ENCODE measurements at regions not wholly inside any gene's neighbourhood (a gene's known extent, or its start where the extent isn't known, plus 50 kb on each side); places are given as distances from the start of the nearest gene placed in this dataset.

DNA sequence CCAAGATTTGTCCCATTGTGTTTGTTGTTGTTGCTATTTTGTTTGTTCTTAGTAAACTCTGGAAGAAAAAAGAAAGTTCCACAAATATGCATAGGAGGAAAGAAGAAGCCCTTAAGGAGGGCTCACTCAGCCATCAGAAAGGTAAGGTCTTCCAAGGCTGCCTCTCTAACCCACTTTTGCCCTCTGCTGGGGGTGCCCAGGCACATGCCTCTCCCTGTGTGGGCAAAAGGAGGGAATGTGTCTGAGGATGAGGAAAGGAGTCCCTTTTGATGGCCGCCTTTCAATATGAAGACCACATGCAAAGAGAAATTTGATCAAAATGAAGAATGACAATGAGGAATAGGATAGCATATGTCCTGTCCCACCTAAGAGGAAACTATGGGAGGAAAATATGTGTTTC is 248.2 kb upstream of the POU3F2 start:
- no peak for DNase-seq (ENCODE audit: low read depth, low spot score)
- in situ Hi-C loops (cut with MboI), result no loop called here
- Histone ChIP-seq H3K9me3 (replicated peaks; ENCODE audit: control insufficient read depth, insufficient read depth, low read length) (no peaks in the 10 kb centered on the region), H3K4me1 (ENCODE audit: control insufficient read depth, insufficient read depth, low read length) (no peaks in the 10 kb centered on the region), H3K79me2 (ENCODE audit: control insufficient read depth, insufficient read depth, low read length) (no peaks in the 10 kb centered on the region), H3K27ac (ENCODE audit: control insufficient read depth, insufficient read depth) (no peak overlapping the region), H3K4me3 (no peak overlapping the region), H4K20me1 (ENCODE audit: control insufficient read depth, insufficient read depth) (no peaks in the 10 kb centered on the region), H3K9ac (ENCODE audit: control insufficient read depth, insufficient read depth, low read length) (no peak overlapping the region), H3K4me2 (ENCODE audit: control insufficient read depth, insufficient read depth) (no peak overlapping the region), H3K36me3 (ENCODE audit: control insufficient read depth in 2 of 2, insufficient read depth in 2 of 2, low read length in 1 of 2) (no peaks in the 10 kb centered on the region), H2AFZ (ENCODE audit: control insufficient read depth, low read depth, low read length) (no peak overlapping the region), H3K27me3 (replicated peaks in 1 of 2; ENCODE audit: control insufficient read depth in 2 of 2, insufficient read depth in 2 of 2, low read length in 1 of 2) (no peaks in the 10 kb centered on the region)
- no TSS peak for BruUV-seq (replicated peaks)
- TF ChIP-seq TARDBP (IDR thresholded peaks at IDR 0.05; ENCODE audit: borderline replicate concordance), result no peak
- TF ChIP-seq MXI1 (IDR thresholded peaks at IDR 0.05; ENCODE audit: low read depth, low read length), result no peak
- TF ChIP-seq EED (IDR thresholded peaks at IDR 0.05; ENCODE audit: low read depth), result no peak
- TF ChIP-seq, protein P1, sequence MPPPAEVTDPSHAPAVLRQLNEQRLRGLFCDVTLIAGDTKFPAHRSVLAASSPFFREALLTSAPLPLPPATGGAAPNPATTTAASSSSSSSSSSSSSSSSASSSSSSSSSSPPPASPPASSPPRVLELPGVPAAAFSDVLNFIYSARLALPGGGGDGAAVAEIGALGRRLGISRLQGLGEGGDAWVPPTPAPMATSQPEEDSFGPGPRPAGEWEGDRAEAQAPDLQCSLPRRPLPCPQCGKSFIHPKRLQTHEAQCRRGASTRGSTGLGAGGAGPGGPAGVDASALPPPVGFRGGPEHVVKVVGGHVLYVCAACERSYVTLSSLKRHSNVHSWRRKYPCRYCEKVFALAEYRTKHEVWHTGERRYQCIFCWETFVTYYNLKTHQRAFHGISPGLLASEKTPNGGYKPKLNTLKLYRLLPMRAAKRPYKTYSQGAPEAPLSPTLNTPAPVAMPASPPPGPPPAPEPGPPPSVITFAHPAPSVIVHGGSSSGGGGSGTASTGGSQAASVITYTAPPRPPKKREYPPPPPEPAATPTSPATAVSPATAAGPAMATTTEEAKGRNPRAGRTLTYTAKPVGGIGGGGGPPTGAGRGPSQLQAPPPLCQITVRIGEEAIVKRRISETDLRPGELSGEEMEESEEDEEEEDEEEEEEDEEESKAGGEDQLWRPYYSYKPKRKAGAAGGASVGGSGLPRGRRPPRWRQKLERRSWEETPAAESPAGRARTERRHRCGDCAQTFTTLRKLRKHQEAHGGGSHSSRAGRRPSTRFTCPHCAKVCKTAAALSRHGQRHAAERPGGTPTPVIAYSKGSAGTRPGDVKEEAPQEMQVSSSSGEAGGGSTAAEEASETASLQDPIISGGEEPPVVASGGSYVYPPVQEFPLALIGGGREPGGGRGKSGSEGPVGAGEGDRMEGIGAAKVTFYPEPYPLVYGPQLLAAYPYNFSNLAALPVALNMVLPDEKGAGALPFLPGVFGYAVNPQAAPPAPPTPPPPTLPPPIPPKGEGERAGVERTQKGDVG (CRISPR knock-in tag; IDR thresholded peaks at IDR 0.05), result no peak
- POLR2A ChIA-PET, result no interaction called here
- FAIRE-seq, result no peak
- SMC1A ChIA-PET (ENCODE audit: uncharacterized antibody, unreplicated experiment), result no interaction called here
- RAD21 ChIA-PET (ENCODE audit: unreplicated experiment), result no interaction called here
- intact Hi-C loops (cut with micrococcal nuclease; ENCODE audit: unreplicated experiment), result no loop called here
- CTCF ChIA-PET, result no interaction called here
- no peak for ATAC-seq
- WGBS (ENCODE audit: insufficient coverage, insufficient replicate concordance, low lambda C conversion rate, missing lambda C conversion rate), result 0% methylated on average over 1 of the region's 1 CpG

DNA sequence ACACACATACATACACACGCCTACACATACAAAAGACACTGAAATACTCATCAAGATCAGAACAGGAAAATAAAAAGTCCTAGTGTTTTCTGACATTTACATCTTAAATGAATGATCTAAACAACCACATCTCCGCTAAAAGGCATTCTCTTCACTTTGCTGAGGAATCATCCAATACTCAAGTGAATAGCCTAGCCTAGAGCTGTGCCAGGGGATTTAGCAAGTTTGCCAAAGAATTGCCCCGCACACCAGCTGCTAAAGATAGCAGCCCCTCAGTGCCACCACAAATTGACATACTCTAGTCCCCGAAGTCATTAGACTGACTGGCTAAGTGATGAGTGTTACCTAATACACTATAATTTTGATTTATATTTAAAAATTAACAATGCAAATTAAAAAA is 246.8 kb upstream of the POU3F2 start:
- ChIA-PET CTCF (no interaction called here), POLR2A (no interaction called here), RAD21 (ENCODE audit: unreplicated experiment) (no interaction called here), SMC1A (ENCODE audit: uncharacterized antibody, unreplicated experiment) (no interaction called here)
- no peak for FAIRE-seq
- Histone ChIP-seq H2AFZ (ENCODE audit: control insufficient read depth, low read depth, low read length) (no peak overlapping the region), H3K27ac (ENCODE audit: control insufficient read depth, insufficient read depth) (no peak overlapping the region), H3K36me3 (ENCODE audit: control insufficient read depth in 2 of 2, insufficient read depth in 2 of 2, low read length in 1 of 2) (no peaks in the 10 kb centered on the region), H3K9ac (ENCODE audit: control insufficient read depth, insufficient read depth, low read length) (no peak overlapping the region), H3K9me3 (replicated peaks; ENCODE audit: control insufficient read depth, insufficient read depth, low read length) (no peaks in the 10 kb centered on the region), H3K27me3 (replicated peaks in 1 of 2; ENCODE audit: control insufficient read depth in 2 of 2, insufficient read depth in 2 of 2, low read length in 1 of 2) (no peaks in the 10 kb centered on the region), H3K4me2 (ENCODE audit: control insufficient read depth, insufficient read depth) (no peak overlapping the region), H3K4me3 (no peak overlapping the region), H4K20me1 (ENCODE audit: control insufficient read depth, insufficient read depth) (no peaks in the 10 kb centered on the region), H3K79me2 (ENCODE audit: control insufficient read depth, insufficient read depth, low read length) (no peaks in the 10 kb centered on the region), H3K4me1 (ENCODE audit: control insufficient read depth, insufficient read depth, low read length) (no peaks in the 10 kb centered on the region)
- in situ Hi-C loops (cut with MboI) (no loop called here), intact Hi-C loops (cut with micrococcal nuclease; ENCODE audit: unreplicated experiment) (no loop called here)
- ATAC-seq, result no peak
- WGBS (ENCODE audit: insufficient coverage, insufficient replicate concordance, low lambda C conversion rate, missing lambda C conversion rate), result 29% methylated on average over 4 of the region's 4 CpGs
- BruUV-seq (replicated peaks), result no TSS peak
- no peak for DNase-seq (ENCODE audit: low read depth, low spot score)
- TF ChIP-seq MTA2 (IDR thresholded peaks at IDR 0.05; ENCODE audit: low read depth), result no peak
- no peak for TF ChIP-seq CHD2 (IDR thresholded peaks at IDR 0.05; ENCODE audit: borderline replicate concordance, low read depth, low read length)
- TF ChIP-seq KLF5 (IDR thresholded peaks at IDR 0.05; ENCODE audit: partially characterized antibody), result no peak
- TF ChIP-seq, protein P2, sequence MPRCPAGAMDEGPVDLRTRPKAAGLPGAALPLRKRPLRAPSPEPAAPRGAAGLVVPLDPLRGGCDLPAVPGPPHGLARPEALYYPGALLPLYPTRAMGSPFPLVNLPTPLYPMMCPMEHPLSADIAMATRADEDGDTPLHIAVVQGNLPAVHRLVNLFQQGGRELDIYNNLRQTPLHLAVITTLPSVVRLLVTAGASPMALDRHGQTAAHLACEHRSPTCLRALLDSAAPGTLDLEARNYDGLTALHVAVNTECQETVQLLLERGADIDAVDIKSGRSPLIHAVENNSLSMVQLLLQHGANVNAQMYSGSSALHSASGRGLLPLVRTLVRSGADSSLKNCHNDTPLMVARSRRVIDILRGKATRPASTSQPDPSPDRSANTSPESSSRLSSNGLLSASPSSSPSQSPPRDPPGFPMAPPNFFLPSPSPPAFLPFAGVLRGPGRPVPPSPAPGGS (IDR thresholded peaks at IDR 0.05; ENCODE audit: borderline replicate concordance, insufficient read depth, low read depth, low read length, poor library complexity, severe bottlenecking), result no peak
- no peak for TF ChIP-seq STAT1 (conservative IDR thresholded peaks at IDR 0.05)
- no peak for TF ChIP-seq NBN (IDR thresholded peaks at IDR 0.05)
- TF ChIP-seq, protein P1 (CRISPR knock-in tag; IDR thresholded peaks at IDR 0.05), result no peak
- no peak for TF ChIP-seq SMAD1 (IDR thresholded peaks at IDR 0.05; ENCODE audit: low read depth, partially characterized antibody)
- TF ChIP-seq CBX5 (IDR thresholded peaks at IDR 0.05; ENCODE audit: low read depth), result no peak

All from GM12878 (cell line).